ENCODE measurements at regions not wholly inside any gene's neighbourhood (a gene's known extent, or its start where the extent isn't known, plus 50 kb on each side); places are given as distances from the start of the nearest gene placed in this dataset.

DNA sequence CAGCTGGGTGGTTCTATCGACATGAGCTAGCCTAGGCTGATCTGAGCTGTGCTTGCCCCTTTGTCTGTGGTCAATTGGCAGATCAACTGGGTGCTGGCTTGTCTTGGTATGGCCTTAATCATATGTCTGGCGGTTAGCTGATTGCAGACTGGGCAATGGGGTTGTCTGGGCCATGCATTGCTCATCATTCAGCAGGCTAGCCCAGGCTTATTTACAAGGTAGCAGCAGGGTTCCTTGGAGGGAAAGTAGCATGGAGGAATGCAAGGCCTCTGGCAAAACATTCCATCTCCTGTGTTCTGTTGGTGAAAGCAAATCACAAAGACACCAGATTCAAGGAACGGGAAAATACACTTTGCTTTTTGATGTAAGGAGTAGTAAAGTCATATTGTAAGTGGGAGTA is 84.0 kb upstream of the IVNS1ABP start:
- Histone ChIP-seq H3K4me1 (ENCODE audit: control insufficient read depth in 1 of 2, insufficient read depth in 2 of 2, low read depth in 1 of 2, low read length in 1 of 2) (no peaks in the 10 kb centered on the region; a peak in 1 of 4 replicates), H3K9me3 (no peaks in the 10 kb centered on the region), H3K79me2 (ENCODE audit: insufficient read depth) (no peaks in the 10 kb centered on the region), H3K4me2 (no peak overlapping the region), H4K20me1 (ENCODE audit: insufficient read depth) (no peaks in the 10 kb centered on the region), H3K9me2 (no peaks in the 10 kb centered on the region), H3F3A (replicated peaks; ENCODE audit: insufficient read depth) (no peaks in the 10 kb centered on the region), H3K9ac (no peak overlapping the region), H3K4me3 (ENCODE audit: low read depth in 2 of 2, low read length in 1 of 2) (no peak overlapping the region), H3K36me3 (replicated peaks in 1 of 2; ENCODE audit: control insufficient read depth in 1 of 2, insufficient read depth in 2 of 2, low read length in 1 of 2) (no peaks in the 10 kb centered on the region), H3K27ac (ENCODE audit: low read depth in 2 of 2, low read length in 1 of 2) (no peak overlapping the region), H2AFZ (ENCODE audit: low read depth) (no peak overlapping the region), H3K27me3 (ENCODE audit: insufficient read depth) (no peaks in the 10 kb centered on the region)
- no peak for TF ChIP-seq MAX (IDR thresholded peaks at IDR 0.05; ENCODE audit: low read depth)
- no peak for TF ChIP-seq EP300 (IDR thresholded peaks at IDR 0.05; ENCODE audit: borderline replicate concordance in 1 of 2, low read depth in 1 of 2, low read length in 1 of 2)
- no peak for TF ChIP-seq RXRA (IDR thresholded peaks at IDR 0.05; ENCODE audit: borderline replicate concordance, low read depth)
- no peak for TF ChIP-seq FOXM1 (IDR thresholded peaks at IDR 0.05; ENCODE audit: low read depth)
- no peak for TF ChIP-seq IRF3 (IDR thresholded peaks at IDR 0.05; ENCODE audit: low read depth, low read length)
- no peak for TF ChIP-seq MXI1 (IDR thresholded peaks at IDR 0.05; ENCODE audit: low read depth, low read length)
- TF ChIP-seq FOXJ3 (CRISPR knock-in tag; IDR thresholded peaks at IDR 0.05): no peak
- TF ChIP-seq YY1 (IDR thresholded peaks at IDR 0.05; ENCODE audit: low read depth): no peak
- TF ChIP-seq TEAD4 (IDR thresholded peaks at IDR 0.05; ENCODE audit: borderline replicate concordance, insufficient read depth): no peak
- TF ChIP-seq, protein P1, sequence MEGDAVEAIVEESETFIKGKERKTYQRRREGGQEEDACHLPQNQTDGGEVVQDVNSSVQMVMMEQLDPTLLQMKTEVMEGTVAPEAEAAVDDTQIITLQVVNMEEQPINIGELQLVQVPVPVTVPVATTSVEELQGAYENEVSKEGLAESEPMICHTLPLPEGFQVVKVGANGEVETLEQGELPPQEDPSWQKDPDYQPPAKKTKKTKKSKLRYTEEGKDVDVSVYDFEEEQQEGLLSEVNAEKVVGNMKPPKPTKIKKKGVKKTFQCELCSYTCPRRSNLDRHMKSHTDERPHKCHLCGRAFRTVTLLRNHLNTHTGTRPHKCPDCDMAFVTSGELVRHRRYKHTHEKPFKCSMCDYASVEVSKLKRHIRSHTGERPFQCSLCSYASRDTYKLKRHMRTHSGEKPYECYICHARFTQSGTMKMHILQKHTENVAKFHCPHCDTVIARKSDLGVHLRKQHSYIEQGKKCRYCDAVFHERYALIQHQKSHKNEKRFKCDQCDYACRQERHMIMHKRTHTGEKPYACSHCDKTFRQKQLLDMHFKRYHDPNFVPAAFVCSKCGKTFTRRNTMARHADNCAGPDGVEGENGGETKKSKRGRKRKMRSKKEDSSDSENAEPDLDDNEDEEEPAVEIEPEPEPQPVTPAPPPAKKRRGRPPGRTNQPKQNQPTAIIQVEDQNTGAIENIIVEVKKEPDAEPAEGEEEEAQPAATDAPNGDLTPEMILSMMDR (IDR thresholded peaks at IDR 0.05): no peak
- POLR2A ChIA-PET: no interaction called here
- DNase-seq: no peak
- WGBS (ENCODE audit: low lambda C conversion rate): 79% methylated on average over 3 of the region's 3 CpGs
- CTCF ChIA-PET: interaction anchor here (0.6 kb wide), 1 partner anchor 241 kb away, joined by 3 read pairs; no protein-coding TSS in a partner anchor

GRCh38 chr1:185400052-185400451 is 83.0 kb upstream of the IVNS1ABP start:
- H3K4me2 ChIP-seq: no peak overlapping the region
- no peaks in the 10 kb centered on the region for H4K20me1 ChIP-seq (ENCODE audit: insufficient read depth)
- CTCF ChIA-PET: no interaction called here
- no peak for TF ChIP-seq FOXM1 (IDR thresholded peaks at IDR 0.05; ENCODE audit: low read depth)
- TF ChIP-seq, protein P2, sequence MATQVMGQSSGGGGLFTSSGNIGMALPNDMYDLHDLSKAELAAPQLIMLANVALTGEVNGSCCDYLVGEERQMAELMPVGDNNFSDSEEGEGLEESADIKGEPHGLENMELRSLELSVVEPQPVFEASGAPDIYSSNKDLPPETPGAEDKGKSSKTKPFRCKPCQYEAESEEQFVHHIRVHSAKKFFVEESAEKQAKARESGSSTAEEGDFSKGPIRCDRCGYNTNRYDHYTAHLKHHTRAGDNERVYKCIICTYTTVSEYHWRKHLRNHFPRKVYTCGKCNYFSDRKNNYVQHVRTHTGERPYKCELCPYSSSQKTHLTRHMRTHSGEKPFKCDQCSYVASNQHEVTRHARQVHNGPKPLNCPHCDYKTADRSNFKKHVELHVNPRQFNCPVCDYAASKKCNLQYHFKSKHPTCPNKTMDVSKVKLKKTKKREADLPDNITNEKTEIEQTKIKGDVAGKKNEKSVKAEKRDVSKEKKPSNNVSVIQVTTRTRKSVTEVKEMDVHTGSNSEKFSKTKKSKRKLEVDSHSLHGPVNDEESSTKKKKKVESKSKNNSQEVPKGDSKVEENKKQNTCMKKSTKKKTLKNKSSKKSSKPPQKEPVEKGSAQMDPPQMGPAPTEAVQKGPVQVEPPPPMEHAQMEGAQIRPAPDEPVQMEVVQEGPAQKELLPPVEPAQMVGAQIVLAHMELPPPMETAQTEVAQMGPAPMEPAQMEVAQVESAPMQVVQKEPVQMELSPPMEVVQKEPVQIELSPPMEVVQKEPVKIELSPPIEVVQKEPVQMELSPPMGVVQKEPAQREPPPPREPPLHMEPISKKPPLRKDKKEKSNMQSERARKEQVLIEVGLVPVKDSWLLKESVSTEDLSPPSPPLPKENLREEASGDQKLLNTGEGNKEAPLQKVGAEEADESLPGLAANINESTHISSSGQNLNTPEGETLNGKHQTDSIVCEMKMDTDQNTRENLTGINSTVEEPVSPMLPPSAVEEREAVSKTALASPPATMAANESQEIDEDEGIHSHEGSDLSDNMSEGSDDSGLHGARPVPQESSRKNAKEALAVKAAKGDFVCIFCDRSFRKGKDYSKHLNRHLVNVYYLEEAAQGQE (IDR thresholded peaks at IDR 0.05; ENCODE audit: low read depth, low read length): no peak
- no peak for TF ChIP-seq GATA2 (CRISPR knock-in tag; IDR thresholded peaks at IDR 0.05)
- TF ChIP-seq FOSL2 (IDR thresholded peaks at IDR 0.05; ENCODE audit: borderline replicate concordance, low read depth): no peak
- no peak for TF ChIP-seq MXI1 (IDR thresholded peaks at IDR 0.05; ENCODE audit: low read depth, low read length)
- no peak for TF ChIP-seq JUND (IDR thresholded peaks at IDR 0.05)
- no peak for TF ChIP-seq YY1 (IDR thresholded peaks at IDR 0.05; ENCODE audit: low read depth)
- TF ChIP-seq, protein P3, sequence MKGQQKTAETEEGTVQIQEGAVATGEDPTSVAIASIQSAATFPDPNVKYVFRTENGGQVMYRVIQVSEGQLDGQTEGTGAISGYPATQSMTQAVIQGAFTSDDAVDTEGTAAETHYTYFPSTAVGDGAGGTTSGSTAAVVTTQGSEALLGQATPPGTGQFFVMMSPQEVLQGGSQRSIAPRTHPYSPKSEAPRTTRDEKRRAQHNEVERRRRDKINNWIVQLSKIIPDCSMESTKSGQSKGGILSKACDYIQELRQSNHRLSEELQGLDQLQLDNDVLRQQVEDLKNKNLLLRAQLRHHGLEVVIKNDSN (IDR thresholded peaks at IDR 0.05; ENCODE audit: borderline replicate concordance, low read depth): no peak
- no peak for TF ChIP-seq POLR2AphosphoS5 (IDR thresholded peaks at IDR 0.05; ENCODE audit: low read depth, low read length)
- TF ChIP-seq EP300 (IDR thresholded peaks at IDR 0.05; ENCODE audit: borderline replicate concordance in 1 of 2, low read depth in 1 of 2, low read length in 1 of 2): no peak
- TF ChIP-seq TAF1 (IDR thresholded peaks at IDR 0.05; ENCODE audit: borderline replicate concordance, low read depth, low read length): no peak
- no peak for TF ChIP-seq CHD2 (IDR thresholded peaks at IDR 0.05; ENCODE audit: low read length, partially characterized antibody)
- TF ChIP-seq NFIC (IDR thresholded peaks at IDR 0.05; ENCODE audit: borderline replicate concordance): no peak
- TF ChIP-seq TCF12 (IDR thresholded peaks at IDR 0.05): no peak
- no peak for TF ChIP-seq MAX (IDR thresholded peaks at IDR 0.05; ENCODE audit: low read depth)

More at GRCh38 chr1:185400052-185400451, 83.0 kb upstream of the IVNS1ABP start:
- Histone ChIP-seq H3K9me2 (no peaks in the 10 kb centered on the region), H2AFZ (ENCODE audit: low read depth) (no peak overlapping the region), H3K4me1 (ENCODE audit: control insufficient read depth in 1 of 2, insufficient read depth in 2 of 2, low read depth in 1 of 2, low read length in 1 of 2) (no peaks in the 10 kb centered on the region; a peak in 1 of 4 replicates), H3K27ac (ENCODE audit: low read depth in 2 of 2, low read length in 1 of 2) (no peak overlapping the region), H3K27me3 (ENCODE audit: insufficient read depth) (no peaks in the 10 kb centered on the region), H3F3A (replicated peaks; ENCODE audit: insufficient read depth) (no peaks in the 10 kb centered on the region), H3K4me3 (ENCODE audit: low read depth in 2 of 2, low read length in 1 of 2) (no peak overlapping the region), H3K79me2 (ENCODE audit: insufficient read depth) (no peaks in the 10 kb centered on the region), H3K36me3 (replicated peaks in 1 of 2; ENCODE audit: control insufficient read depth in 1 of 2, insufficient read depth in 2 of 2, low read length in 1 of 2) (no peaks in the 10 kb centered on the region), H3K9ac (no peak overlapping the region), H3K9me3 (no peaks in the 10 kb centered on the region)
- no peak for DNase-seq
- 78% methylated on average over 1 of the region's 1 CpG for WGBS (ENCODE audit: low lambda C conversion rate)
- POLR2A ChIA-PET: no interaction called here
